Transverse colon (tissue), 4 donors: ENCODE measurements at regions not wholly inside any gene's neighbourhood (a gene's known extent, or its start where the extent isn't known, plus 50 kb on each side); places are given as distances from the start of the nearest gene placed in this dataset.

Experiments
- CTCF ChIP-seq, 5 experiments: fragments of 200-600 bp in 3 of 5; fragments of 450-650 bp in 2 of 5; sonication (generic) in 3 of 5; IDR thresholded peaks; 1 replicate in 2 of 5; 2 replicates in 3 of 5; pipeline ENCODE4 v1.5.1; 2016 to 2017; ENCODE audit warnings: antibody characterized with exemption in 5 of 5, inconsistent platforms in 3 of 5, mild to moderate bottlenecking in 2 of 5, moderate library complexity in 1 of 5
- POLR2A ChIP-seq: fragments of 450-650 bp; IDR thresholded peaks from one replicate; pipeline ENCODE4 v1.6.1; 2016; ENCODE audit warnings: antibody characterized with exemption, mild to moderate bottlenecking, moderate library complexity
- POLR2AphosphoS5 ChIP-seq, 3 donors: sonication (generic); formaldehyde crosslinking; IDR thresholded peaks; one replicate each; pipeline ENCODE4 v1.6.1; 2016; ENCODE audit warnings: antibody characterized with exemption in 3 of 3

GRCh38 chr20:24328901-24329300 is 140.5 kb upstream of the SYNDIG1 start:
- TF ChIP-seq POLR2A, result no peak
- no peak for TF ChIP-seq CTCF (IDR thresholded peaks at IDR 0.05)
- TF ChIP-seq POLR2AphosphoS5 (IDR thresholded peaks at IDR 0.05), result no peak
